Coronary artery (tissue), 2 donors: ENCODE measurements at regions not wholly inside any gene's neighbourhood (a gene's known extent, or its start where the extent isn't known, plus 50 kb on each side); places are given as distances from the start of the nearest gene placed in this dataset.

Source experiments
- DNase-seq: peaks from one replicate; pipeline ENCODE4 v3.0.0-alpha.2; 2017; ENCODE audit warnings: low spot score
- H3K27ac ChIP-seq, 2 donors: fragments of 200-600 bp; sonication (generic); one replicate each; pipeline ENCODE4 v1.5.1; 2016 to 2019
- H3K4me3 ChIP-seq: fragments of 200-600 bp; sonication (generic); 2 replicates; pipeline ENCODE4 v1.5.1; 2016; ENCODE audit warnings: mild to moderate bottlenecking, moderate library complexity
- CTCF ChIP-seq: fragments of 200-600 bp; sonication (generic); IDR thresholded peaks from one replicate; pipeline ENCODE4 v1.5.1; 2019; ENCODE audit warnings: antibody characterized with exemption

GRCh38 chr1:88060750-88061491 lies 623.2 kb upstream of the PKN2 start:
- H3K27ac ChIP-seq, result no peak overlapping the region
- no peak for DNase-seq

GRCh38 chr1:88061492-88062177 lies 622.4 kb upstream of the PKN2 start:
- no peak overlapping the region for H3K4me3 ChIP-seq
- no peak overlapping the region for H3K27ac ChIP-seq
- TF ChIP-seq CTCF, result peak; percentile 42
- DNase-seq, result no peak

More at GRCh38 chr1:88060750-88061491, 623.2 kb upstream of the PKN2 start:
- TF ChIP-seq CTCF, result no peak
- H3K4me3 ChIP-seq, result no peak overlapping the region

GRCh38 chr1:88062650-88063153 lies 621.4 kb upstream of the PKN2 start:
- no peak for DNase-seq
- Histone ChIP-seq H3K27ac (no peak overlapping the region), H3K4me3 (no peak overlapping the region)
- no peak for TF ChIP-seq CTCF

- no peak for DNase-seq
- Histone ChIP-seq H3K27ac (no peak overlapping the region), H3K4me3 (no peak overlapping the region)
- TF ChIP-seq CTCF, result no peak
These were observed 620.5 kb upstream of the PKN2 start for GRCh38 chr1:88063605-88064004.

- DNase-seq, result no peak
- no peak for TF ChIP-seq CTCF
- H3K4me3 ChIP-seq, result no peak overlapping the region
These were observed 615.6 kb upstream of the PKN2 start for GRCh38 chr1:88068407-88068960.

GRCh38 chr1:88070956-88071355 lies 613.1 kb upstream of the PKN2 start:
- Histone ChIP-seq H3K27ac (no peak overlapping the region), H3K4me3 (no peak overlapping the region)
- no peak for DNase-seq
- TF ChIP-seq CTCF, result no peak

More at GRCh38 chr1:88068407-88068960, 615.6 kb upstream of the PKN2 start:
- no peak overlapping the region for H3K27ac ChIP-seq
